ENCODE measurements at regions not wholly inside any gene's neighbourhood (a gene's known extent, or its start where the extent isn't known, plus 50 kb on each side); places are given as distances from the start of the nearest gene placed in this dataset.

DNA sequence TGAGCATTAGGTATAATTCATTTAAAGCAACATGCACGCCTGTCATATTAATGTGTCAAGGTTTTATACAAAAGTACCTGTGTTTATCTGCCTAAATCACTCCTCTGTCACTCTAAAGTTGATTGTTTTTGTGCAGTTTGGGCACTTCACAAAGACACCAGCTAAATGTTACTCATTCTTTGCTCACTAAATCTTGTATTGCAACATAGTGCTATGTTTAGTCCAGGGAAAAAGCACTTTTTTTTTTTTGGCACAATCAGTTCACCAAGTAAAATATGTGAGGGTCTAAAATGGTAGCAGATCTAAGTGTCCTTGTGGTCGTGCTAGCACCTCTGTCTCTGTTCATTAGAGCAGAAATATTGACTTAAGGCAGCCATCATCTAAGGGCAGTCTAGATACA, 2526.7 kb upstream of the PCDH20 start:
- TF ChIP-seq FOS (IDR thresholded peaks at IDR 0.05; ENCODE audit: low read depth, low read length) (no peak), CEBPB (IDR thresholded peaks at IDR 0.05; ENCODE audit: low read depth, low read length) (peak; percentile 94)
- ChIA-PET POLR2A (ENCODE audit: unreplicated experiment) (no interaction called here), CTCF (no interaction called here)
- Histone ChIP-seq H2BK15ac (ENCODE audit: low read depth, low read length) (no peak overlapping the region), H2BK120ac (ENCODE audit: low read depth, low read length) (no peak overlapping the region), H3K18ac (ENCODE audit: low read depth, low read length) (no peak overlapping the region), H3K27ac (ENCODE audit: insufficient read depth, low read length) (no peak overlapping the region), H4K91ac (ENCODE audit: insufficient read depth, low read depth, low read length) (no peak overlapping the region), H3K27me3 (ENCODE audit: control insufficient read depth, insufficient read depth, low read length) (no peaks in the 10 kb centered on the region), H3K9me3 (ENCODE audit: control insufficient read depth, insufficient read depth, low read length) (no peaks in the 10 kb centered on the region), H3K4me1 (ENCODE audit: control insufficient read depth, insufficient read depth, low read length) (peaks cover 1% of the 10 kb centered on the region; the same call in 1 of the 2 replicates), H3K4ac (ENCODE audit: low read depth, low read length) (no peak overlapping the region), H3K14ac (replicated peaks; ENCODE audit: low read depth, low read length) (no peak overlapping the region), H2BK5ac (ENCODE audit: low read depth, low read length, poor library complexity, severe bottlenecking) (no peak overlapping the region), H3K79me1 (ENCODE audit: low read depth in 1 of 2, low read length in 2 of 2) (no peaks in the 10 kb centered on the region), H4K5ac (ENCODE audit: low read depth, low read length) (no peak overlapping the region), H3K9me1 (ENCODE audit: insufficient read depth, low read length) (0 out of 2 replicates have a peak, but pooled peaks cover 1% of the 10 kb centered on the region), H3K4me3 (ENCODE audit: insufficient read depth, low read depth, low read length) (no peak overlapping the region), H2AFZ (replicated peaks; ENCODE audit: low read length, poor library complexity) (no peak overlapping the region), H2AK5ac (ENCODE audit: low read depth, low read length) (no peak overlapping the region), H3K23ac (ENCODE audit: low read depth, low read length) (no peak overlapping the region), H3K56ac (ENCODE audit: extremely low read depth, insufficient read depth, low read length) (no peak overlapping the region), H3K9ac (ENCODE audit: low read depth, low read length) (no peak overlapping the region), H2BK20ac (ENCODE audit: low read depth, low read length) (0 out of 2 replicates have a peak overlapping the region, but pooled peaks have one; percentile 9), H3K4me2 (ENCODE audit: low read depth, low read length) (no peak overlapping the region), H4K20me1 (ENCODE audit: insufficient read depth, low read length) (no peaks in the 10 kb centered on the region), H2AK9ac (replicated peaks; ENCODE audit: low read depth, low read length, poor library complexity) (no peak overlapping the region), H3K36me3 (ENCODE audit: control insufficient read depth, insufficient read depth, low read length) (no peaks in the 10 kb centered on the region), H4K8ac (ENCODE audit: low read depth in 2 of 2, low read length in 2 of 2) (no peak overlapping the region)
- DNase-seq, result peak; percentile 50
- intact Hi-C loops (cut with micrococcal nuclease), result no loop called here
- WGBS, 2 experiments (ENCODE audit: extremely low coverage in 2 of 2, insufficient read length in 1 of 2), result no CpG with 5 or more reads among the region's 2 CpGs
- BruUV-seq (replicated peaks), result no TSS peak
- 0 out of 2 replicates have a peak, but pooled peaks have one; percentile 21 for ATAC-seq (ENCODE audit: low read depth)
- in situ Hi-C loops (cut with MboI; ENCODE audit: low sequenced_read_pairs), result no loop called here
- dilution Hi-C loops (cut with HindIII; ENCODE audit: low sequenced_read_pairs, unreplicated experiment), result no loop called here
